GM18858 (cell line): ENCODE measurements at regions not wholly inside any gene's neighbourhood (a gene's known extent, or its start where the extent isn't known, plus 50 kb on each side); places are given as distances from the start of the nearest gene placed in this dataset.

Experiments used
- ATAC-seq: cut with Tn5 transposase; IDR thresholded peaks from one replicate; pipeline ENCODE4 v1.9.1; 2021; ENCODE audit not compliant: unreplicated experiment

- no peak for ATAC-seq
Measured at GRCh38 chr4:133493241-133493640, 344.1 kb downstream of the PCDH10 start.

GRCh38 chr4:133484287-133484686 is 335.2 kb downstream of the PCDH10 start:
- ATAC-seq: no peak

GRCh38 chr4:133483600-133484246 is 334.6 kb downstream of the PCDH10 start:
- ATAC-seq: no peak

GRCh38 chr4:133476063-133476462 is 327.0 kb downstream of the PCDH10 start:
- no peak for ATAC-seq

GRCh38 chr4:133474501-133474900 is 325.4 kb downstream of the PCDH10 start:
- ATAC-seq: no peak

GRCh38 chr4:133472244-133472643 is 323.1 kb downstream of the PCDH10 start:
- ATAC-seq: no peak

- no peak for ATAC-seq
Measured at GRCh38 chr4:133467290-133467947, 318.3 kb downstream of the PCDH10 start.

- no peak for ATAC-seq
Measured at GRCh38 chr4:133465022-133465421, 315.9 kb downstream of the PCDH10 start.

GRCh38 chr4:133464311-133464710 is 315.2 kb downstream of the PCDH10 start:
- ATAC-seq: no peak

- ATAC-seq: no peak
Measured at GRCh38 chr4:133452678-133453077, 303.6 kb downstream of the PCDH10 start.

GRCh38 chr4:133450813-133451212 is 301.7 kb downstream of the PCDH10 start:
- ATAC-seq: no peak

GRCh38 chr4:133440404-133440803 is 291.3 kb downstream of the PCDH10 start:
- no peak for ATAC-seq

GRCh38 chr4:133439830-133440229 is 290.7 kb downstream of the PCDH10 start:
- ATAC-seq: no peak

- ATAC-seq: no peak
Measured at GRCh38 chr4:133424605-133425004, 275.5 kb downstream of the PCDH10 start.

- no peak for ATAC-seq
Measured at GRCh38 chr4:133403913-133404312, 254.8 kb downstream of the PCDH10 start.

GRCh38 chr4:133402616-133403015 is 253.5 kb downstream of the PCDH10 start:
- ATAC-seq: no peak

GRCh38 chr4:133394971-133395627 is 246.0 kb downstream of the PCDH10 start:
- ATAC-seq: no peak

- ATAC-seq: no peak
Measured at GRCh38 chr4:133390198-133390855, 241.2 kb downstream of the PCDH10 start.

- ATAC-seq: no peak
Measured at GRCh38 chr4:133389029-133389428, 239.9 kb downstream of the PCDH10 start.

GRCh38 chr4:133385161-133385954 is 236.3 kb downstream of the PCDH10 start:
- no peak for ATAC-seq
